ENCODE measurements at regions not wholly inside any gene's neighbourhood (a gene's known extent, or its start where the extent isn't known, plus 50 kb on each side); places are given as distances from the start of the nearest gene placed in this dataset.

DNA sequence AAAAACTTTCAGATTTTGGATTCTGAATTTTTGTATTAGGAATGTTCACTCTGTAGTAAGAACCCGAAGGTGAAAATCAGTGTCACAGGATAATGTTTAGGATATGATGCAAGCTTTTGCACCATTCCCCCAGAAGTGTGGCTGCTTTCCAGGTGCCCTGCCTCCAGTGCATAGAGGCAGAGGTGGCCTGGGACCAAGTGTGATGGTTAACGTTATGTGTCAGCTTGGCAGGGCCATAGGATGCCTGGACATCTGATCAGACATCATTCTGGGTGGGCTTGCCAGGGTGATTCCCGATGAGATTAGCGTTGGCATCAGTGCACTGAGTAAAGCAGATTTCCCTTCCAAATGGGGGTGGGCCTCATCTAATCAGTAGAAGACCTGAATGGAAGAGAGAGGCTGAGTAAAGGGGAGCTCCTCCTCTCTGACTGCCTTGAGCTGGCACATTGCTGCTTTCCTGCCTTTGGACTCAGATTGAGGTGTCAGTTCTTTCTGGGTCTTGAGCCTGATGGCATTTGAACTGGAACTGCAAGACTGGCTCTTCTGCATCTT lies 177.4 kb upstream of the HS6ST1 start:
- no peaks in the 10 kb centered on the region for H3K9me3 ChIP-seq (ENCODE audit: low read length)
- ChIA-PET CTCF (ENCODE audit: low intra/inter-chr PET ratio, low total read pairs) (no interaction called here), POLR2A (no interaction called here)
- H3K36me3 ChIP-seq (replicated peaks in 1 of 2; ENCODE audit: control insufficient read depth in 1 of 2, insufficient read depth in 2 of 2, low read length in 2 of 2): no peaks in the 10 kb centered on the region
- H3K9ac ChIP-seq (ENCODE audit: insufficient read depth, low read depth, low read length): no peak overlapping the region
- BruUV-seq (replicated peaks): no TSS peak
- no peak overlapping the region for H3K4me2 ChIP-seq (ENCODE audit: low read depth, low read length)
- TF ChIP-seq ZNF33B (CRISPR knock-in tag; IDR thresholded peaks at IDR 0.05): no peak
- no peak for TF ChIP-seq HIVEP1 (CRISPR knock-in tag; IDR thresholded peaks at IDR 0.05)
- no peak for TF ChIP-seq ZNF782 (CRISPR knock-in tag; IDR thresholded peaks at IDR 0.05; ENCODE audit: borderline replicate concordance)
- TF ChIP-seq ELF4 (CRISPR knock-in tag; IDR thresholded peaks at IDR 0.05; ENCODE audit: borderline replicate concordance): no peak
- TF ChIP-seq ZNF577 (CRISPR knock-in tag; IDR thresholded peaks at IDR 0.05; ENCODE audit: borderline replicate concordance, low read depth): no peak
- TF ChIP-seq ZEB1 (IDR thresholded peaks at IDR 0.05; ENCODE audit: insufficient replicate concordance, low read depth): no peak
- TF ChIP-seq FOXO4 (CRISPR knock-in tag; conservative IDR thresholded peaks at IDR 0.05): no peak
- TF ChIP-seq NFE2L1 (CRISPR knock-in tag; IDR thresholded peaks at IDR 0.05; ENCODE audit: borderline replicate concordance): no peak
- TF ChIP-seq ZMYM4 (CRISPR knock-in tag; IDR thresholded peaks at IDR 0.05): no peak
- TF ChIP-seq, protein P1, sequence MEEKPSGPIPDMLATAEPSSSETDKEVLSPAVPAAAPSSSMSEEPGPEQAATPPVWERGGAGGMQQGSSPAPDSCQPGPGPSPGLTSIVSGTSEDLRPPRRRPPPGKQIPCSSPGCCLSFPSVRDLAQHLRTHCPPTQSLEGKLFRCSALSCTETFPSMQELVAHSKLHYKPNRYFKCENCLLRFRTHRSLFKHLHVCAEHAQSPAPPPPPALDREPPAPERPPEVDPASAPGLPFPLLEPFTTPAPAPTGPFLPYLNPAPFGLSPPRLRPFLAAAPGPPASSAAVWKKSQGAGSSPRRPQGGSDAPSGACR (CRISPR knock-in tag; IDR thresholded peaks at IDR 0.05): no peak
- no peak overlapping the region for H2AFZ ChIP-seq (ENCODE audit: low read length)
- WGBS (ENCODE audit: low lambda C conversion rate): 54% methylated on average over 3 of the region's 4 CpGs
- no peak for FAIRE-seq
- H3K4me1 ChIP-seq (ENCODE audit: insufficient read depth, low read length): peaks cover 7% of the 10 kb centered on the region; the same call in 1 of the 2 replicates
- no peaks in the 10 kb centered on the region for H3K79me2 ChIP-seq (ENCODE audit: insufficient read depth, low read length)
- H3K4me3 ChIP-seq (replicated peaks in 1 of 3; ENCODE audit: insufficient read depth in 1 of 3, low read depth in 2 of 3, low read length in 3 of 3): no peak overlapping the region
- ATAC-seq: no peak
- in situ Hi-C loops (cut with HindIII; ENCODE audit: extremely low pct_ligation_motif_present, low pct_unique_long_range_greater_than_20kb) (no loop called here), intact Hi-C loops (cut with micrococcal nuclease; ENCODE audit: unreplicated experiment) (no loop called here)
- DNase-seq (ENCODE audit: low spot score): no peak
- no peaks in the 10 kb centered on the region for H4K20me1 ChIP-seq (ENCODE audit: insufficient read depth, low read length)
- H3K27ac ChIP-seq (ENCODE audit: extremely low read length, insufficient read depth, low read length): no peak overlapping the region
- peaks cover 4 to 18% of the 10 kb centered on the region in 2 experiments for H3K27me3 ChIP-seq (ENCODE audit: control insufficient read depth in 1 of 2, insufficient read depth in 2 of 2, low read length in 2 of 2)
